ENCODE measurements at regions not wholly inside any gene's neighbourhood (a gene's known extent, or its start where the extent isn't known, plus 50 kb on each side); places are given as distances from the start of the nearest gene placed in this dataset.
A peak's percentile ranks its signal among the peaks of the same experiment; 100 is the strongest.

DNA sequence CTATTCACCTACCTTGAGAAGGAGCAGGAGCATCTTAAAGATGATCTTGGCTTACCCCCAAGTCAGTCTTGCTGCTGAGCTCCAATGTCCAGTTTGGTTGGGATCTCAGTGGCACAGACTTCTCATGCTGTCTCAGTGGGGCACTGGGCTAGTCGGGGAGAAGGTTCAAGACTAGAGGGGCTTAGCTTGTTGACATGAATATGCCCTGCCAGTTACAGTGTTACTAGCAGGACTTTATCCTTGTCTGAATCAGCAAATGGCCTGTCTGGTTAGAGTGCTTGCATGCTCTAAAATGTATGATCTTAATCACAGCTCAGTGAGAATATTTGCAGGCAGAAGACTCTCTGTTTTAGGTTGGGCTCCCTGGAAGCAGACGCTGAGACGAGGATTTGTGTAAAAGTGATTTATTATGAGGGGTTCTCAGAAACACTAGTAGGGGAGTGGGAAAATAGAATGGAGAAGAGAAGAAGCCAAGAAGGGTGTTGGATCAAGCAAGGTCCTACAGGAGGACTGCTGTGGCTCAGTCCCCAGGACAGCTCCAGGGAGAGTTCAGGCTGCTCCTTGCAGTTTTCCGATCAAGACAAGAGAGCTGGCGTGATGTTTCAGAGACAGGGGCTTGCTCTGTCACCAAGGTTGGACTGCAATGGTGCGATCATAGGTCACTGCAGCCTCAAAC, 150.4 kb upstream of the HS3ST2 start:
- H3K9me3 ChIP-seq (ENCODE audit: low read length) = no peaks in the 10 kb centered on the region
- no peak overlapping the region for H3K4me3 ChIP-seq (ENCODE audit: low read depth, low read length, poor library complexity, severe bottlenecking)
- intact Hi-C loops (cut with micrococcal nuclease; ENCODE audit: unreplicated experiment) = no loop called here
- TF ChIP-seq EZH2phosphoT487 (IDR thresholded peaks at IDR 0.05; ENCODE audit: borderline replicate concordance, low read depth, low read length) (no peak), CTCF (conservative IDR thresholded peaks at IDR 0.05; ENCODE audit: low read length) (no peak)
- H3K27ac ChIP-seq (ENCODE audit: low read depth, low read length, poor library complexity, severe bottlenecking) = no peak overlapping the region
- no TSS peak for BruUV-seq (replicated peaks)
- H3K36me3 ChIP-seq (ENCODE audit: insufficient read depth, low read length) = no peaks in the 10 kb centered on the region
- no peak for DNase-seq (ENCODE audit: low spot score)
- no peak overlapping the region for H3K4me2 ChIP-seq (ENCODE audit: low read length)
- H4K20me1 ChIP-seq (ENCODE audit: insufficient read depth, low read length) = no peaks in the 10 kb centered on the region
- ChIA-PET CTCF (ENCODE audit: unreplicated experiment) (no interaction called here), POLR2A (no interaction called here)
- H3K9me2 ChIP-seq (ENCODE audit: insufficient read depth, low read length) = no peaks in the 10 kb centered on the region
- no peaks in the 10 kb centered on the region for H3K79me2 ChIP-seq (ENCODE audit: insufficient read depth, low read depth, low read length)
- peaks cover 9% of the 10 kb centered on the region for H3K4me1 ChIP-seq (ENCODE audit: insufficient read depth, low read length, poor library complexity, severe bottlenecking)
- H2AFZ ChIP-seq (ENCODE audit: low read length) = no peak overlapping the region

- Histone ChIP-seq H3K79me2 (ENCODE audit: insufficient read depth, low read depth, low read length) (no peaks in the 10 kb centered on the region), H3K9me2 (ENCODE audit: insufficient read depth, low read length) (no peaks in the 10 kb centered on the region), H3K36me3 (ENCODE audit: insufficient read depth, low read length) (no peaks in the 10 kb centered on the region), H2AFZ (ENCODE audit: low read length) (no peak overlapping the region), H3K4me2 (ENCODE audit: low read length) (peak overlapping the region; percentile 2; the same call in 1 of the 2 replicates), H3K4me1 (ENCODE audit: insufficient read depth, low read length, poor library complexity, severe bottlenecking) (peaks cover 9% of the 10 kb centered on the region), H3K27ac (ENCODE audit: low read depth, low read length, poor library complexity, severe bottlenecking) (no peak overlapping the region), H4K20me1 (ENCODE audit: insufficient read depth, low read length) (no peaks in the 10 kb centered on the region), H3K4me3 (ENCODE audit: low read depth, low read length, poor library complexity, severe bottlenecking) (no peak overlapping the region), H3K9me3 (ENCODE audit: low read length) (no peaks in the 10 kb centered on the region)
- DNase-seq (ENCODE audit: low spot score) = no peak
- ChIA-PET POLR2A (no interaction called here), CTCF (ENCODE audit: unreplicated experiment) (no interaction called here)
- TF ChIP-seq CTCF (conservative IDR thresholded peaks at IDR 0.05; ENCODE audit: low read length) (no peak), EZH2phosphoT487 (IDR thresholded peaks at IDR 0.05; ENCODE audit: borderline replicate concordance, low read depth, low read length) (no peak)
- intact Hi-C loops (cut with micrococcal nuclease; ENCODE audit: unreplicated experiment) = no loop called here
- no TSS peak for BruUV-seq (replicated peaks)
Measured at GRCh38 chr16:22664132-22664531, 149.8 kb upstream of the HS3ST2 start.

DNA sequence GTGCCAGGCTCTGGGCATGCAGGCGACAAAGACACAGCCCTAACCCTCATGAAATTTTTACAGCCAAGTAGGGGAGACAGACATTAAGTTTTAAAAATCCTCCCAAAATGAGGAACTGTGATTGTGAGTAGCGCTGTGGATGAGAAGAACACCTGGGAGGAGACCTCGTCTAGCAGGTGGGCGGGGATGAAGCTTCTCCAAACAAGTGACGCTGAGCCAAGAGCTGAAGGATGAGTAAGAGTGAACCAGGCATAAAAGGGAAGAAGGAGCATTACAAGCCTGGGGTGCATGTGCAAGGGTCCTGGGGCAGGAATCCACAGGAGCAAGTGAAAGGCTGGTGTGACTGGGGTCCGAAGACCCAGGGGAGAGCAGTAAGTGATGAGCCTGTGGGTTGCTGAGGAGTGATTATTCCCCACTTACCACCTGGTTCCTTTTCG, 149.4 kb upstream of the HS3ST2 start:
- Histone ChIP-seq H4K20me1 (ENCODE audit: insufficient read depth, low read length) (no peaks in the 10 kb centered on the region), H2AFZ (ENCODE audit: low read length) (no peak overlapping the region), H3K4me1 (ENCODE audit: insufficient read depth, low read length, poor library complexity, severe bottlenecking) (peaks cover 9% of the 10 kb centered on the region), H3K4me2 (ENCODE audit: low read length) (peak overlapping the region; percentile 2; the same call in 1 of the 2 replicates), H3K9me3 (ENCODE audit: low read length) (no peaks in the 10 kb centered on the region), H3K27ac (ENCODE audit: low read depth, low read length, poor library complexity, severe bottlenecking) (no peak overlapping the region), H3K36me3 (ENCODE audit: insufficient read depth, low read length) (no peaks in the 10 kb centered on the region), H3K9me2 (ENCODE audit: insufficient read depth, low read length) (no peaks in the 10 kb centered on the region), H3K4me3 (ENCODE audit: low read depth, low read length, poor library complexity, severe bottlenecking) (no peak overlapping the region), H3K79me2 (ENCODE audit: insufficient read depth, low read depth, low read length) (no peaks in the 10 kb centered on the region)
- TF ChIP-seq EZH2phosphoT487 (IDR thresholded peaks at IDR 0.05; ENCODE audit: borderline replicate concordance, low read depth, low read length) (no peak), CTCF (conservative IDR thresholded peaks at IDR 0.05; ENCODE audit: low read length) (no peak)
- peak; percentile 78 for DNase-seq (ENCODE audit: low spot score)
- ChIA-PET CTCF (ENCODE audit: unreplicated experiment) (no interaction called here), POLR2A (interaction anchor here (0.5 kb wide), 1 partner anchor 1510 kb away, joined by 3 read pairs; no protein-coding TSS in a partner anchor)
- BruUV-seq (replicated peaks) = no TSS peak
- intact Hi-C loops (cut with micrococcal nuclease; ENCODE audit: unreplicated experiment) = no loop called here

Data from OCI-LY7 (cell line).